H1 (cell line): ENCODE measurements at regions not wholly inside any gene's neighbourhood (a gene's known extent, or its start where the extent isn't known, plus 50 kb on each side); places are given as distances from the start of the nearest gene placed in this dataset.

Source experiments
- CTCF ChIA-PET: fragments of 300-600 bp; sonication (Branson Sonifier 250); formaldehyde crosslinking; loops from one replicate; lab custom pipeline; 2021; ENCODE audit not compliant: partially characterized antibody; lab: Charles Lee
- POLR2A ChIA-PET: fragments of 300-600 bp; sonication (Branson Sonifier 250); formaldehyde crosslinking; loops from one replicate; lab custom pipeline; 2021; ENCODE audit warnings: inconsistent platforms; ENCODE audit not compliant: partially characterized antibody; lab: Charles Lee
- DNase-seq, 2 experiments: peaks; one replicate each; pipeline versions ENCODE4 v3.0.0 to v3.0.0-alpha.2; 2010 to 2022; ENCODE audit warnings: low spot score in 2 of 2, low read depth in 1 of 2, mixed read lengths in 1 of 2
- FAIRE-seq: peaks from 2 replicates; lab custom pipeline; 2011; peaks lifted over from hg19 to GRCh38; lab: Jason Lieb, UNC
- H2AFZ ChIP-seq: 2 replicates; pipeline ENCODE4 v1.8.1; 2012; ENCODE audit warnings: low read length, inconsistent platforms
- H2AK5ac ChIP-seq: 2 replicates; pipeline ENCODE4 v1.6.1; 2013; ENCODE audit warnings: low read depth, low read length
- H2BK120ac ChIP-seq: replicated peaks from 2 replicates; pipeline ENCODE3; 2013; ENCODE audit warnings: low read depth, low read length, inconsistent platforms
- H2BK12ac ChIP-seq: 2 replicates; pipeline ENCODE4 v1.6.1; 2013; ENCODE audit warnings: low read depth, low read length
- H2BK15ac ChIP-seq: 2 replicates; pipeline ENCODE4 v1.6.1; 2013; ENCODE audit warnings: low read length
- H2BK20ac ChIP-seq: 2 replicates; pipeline ENCODE4 v1.6.1; 2013; ENCODE audit warnings: low read length
- H2BK5ac ChIP-seq: 2 replicates; pipeline ENCODE4 v1.6.1; 2013; ENCODE audit warnings: low read depth, low read length
- H3K14ac ChIP-seq: 2 replicates; pipeline ENCODE4 v1.6.1; 2013; ENCODE audit warnings: inconsistent platforms; ENCODE audit not compliant: insufficient read length
- H3K18ac ChIP-seq: 2 replicates; pipeline ENCODE4 v1.6.1; 2013; ENCODE audit warnings: low read length; ENCODE audit errors: extremely low read depth
- H3K23ac ChIP-seq: 2 replicates; pipeline ENCODE4 v1.6.1; 2013; ENCODE audit warnings: inconsistent platforms; ENCODE audit not compliant: insufficient read length
- H3K23me2 ChIP-seq: 2 replicates; pipeline ENCODE4 v1.6.1; 2013; ENCODE audit warnings: low read depth, low read length
- H3K27ac ChIP-seq: 2 replicates; pipeline ENCODE4 v1.6.1; 2011; ENCODE audit warnings: low read depth, low read length, inconsistent platforms
- H3K27me3 ChIP-seq, 4 experiments: replicated peaks in 1 of 4; 1 replicate in 1 of 4; 2 replicates in 3 of 4; pipeline versions ENCODE4 v1.6.1 to v1.8.1; 2011 to 2013; ENCODE audit warnings: low read length in 3 of 4, mild to moderate bottlenecking in 3 of 4, inconsistent platforms in 2 of 4, mixed read lengths in 2 of 4, moderate library complexity in 1 of 4; ENCODE audit not compliant: control insufficient read depth in 3 of 4, insufficient read depth in 3 of 4; ENCODE audit errors: extremely low read depth in 1 of 4
- H3K36me3 ChIP-seq, 4 experiments: 2 replicates each; pipeline versions ENCODE4 v1.6.1 to v1.8.1; 2011 to 2013; ENCODE audit warnings: mild to moderate bottlenecking in 4 of 4, low read length in 3 of 4, moderate library complexity in 2 of 4, control low read depth in 1 of 4, inconsistent platforms in 1 of 4; ENCODE audit not compliant: insufficient read depth in 4 of 4, control insufficient read depth in 2 of 4
- H3K4ac ChIP-seq: replicated peaks from 2 replicates; pipeline ENCODE3; 2013; ENCODE audit warnings: low read length, low read depth, mixed read lengths, inconsistent platforms; ENCODE audit not compliant: insufficient read length
- H3K4me1 ChIP-seq, 4 experiments: replicated peaks in 1 of 4; 1 replicate in 1 of 4; 2 replicates in 3 of 4; pipeline versions ENCODE4 v1.6.1 to v1.8.1; 2011 to 2013; ENCODE audit warnings: low read length in 3 of 4, inconsistent platforms in 2 of 4, mixed read lengths in 1 of 4; ENCODE audit not compliant: insufficient read depth in 4 of 4, control insufficient read depth in 3 of 4
- H3K4me2 ChIP-seq, 2 experiments: 2 replicates each; pipeline versions ENCODE4 v1.6.1 to v1.8.1; 2011 to 2013; ENCODE audit warnings: low read depth in 2 of 2, low read length in 2 of 2, control low read depth in 1 of 2, inconsistent platforms in 1 of 2, mild to moderate bottlenecking in 1 of 2; ENCODE audit not compliant: insufficient read depth in 1 of 2
- H3K4me3 ChIP-seq, 4 experiments: fragments of 200-600, 300-600 bp in 1 of 4; sonication (generic), shearing (Covaris generic), sonication (Bioruptor Twin) in 1 of 4; 2 replicates each; pipeline versions ENCODE4 v1.5.1 to v1.8.1; 2011 to 2016; ENCODE audit warnings: low read length in 4 of 4, low read depth in 3 of 4, control low read depth in 2 of 4, inconsistent platforms in 2 of 4, mild to moderate bottlenecking in 2 of 4, mixed read lengths in 1 of 4, moderate library complexity in 1 of 4; ENCODE audit not compliant: insufficient read depth in 2 of 4; ENCODE audit errors: extremely low read depth in 1 of 4
- H3K56ac ChIP-seq: replicated peaks from 2 replicates; pipeline ENCODE3; 2013; ENCODE audit warnings: low read depth, mild to moderate bottlenecking, mixed read lengths, low read length, inconsistent platforms; ENCODE audit not compliant: insufficient read length
- H3K79me1 ChIP-seq: 2 replicates; pipeline ENCODE4 v1.6.1; 2013; ENCODE audit warnings: low read depth, low read length, control low read depth
- H3K79me2 ChIP-seq, 2 experiments: 2 replicates each; pipeline versions ENCODE4 v1.6.1 to v1.8.1; 2012 to 2013; ENCODE audit warnings: low read length in 2 of 2, mild to moderate bottlenecking in 2 of 2, inconsistent platforms in 1 of 2; ENCODE audit not compliant: insufficient read depth in 2 of 2, control insufficient read depth in 1 of 2
- H3K9ac ChIP-seq, 4 experiments: replicated peaks in 1 of 4; 1 replicate in 1 of 4; 2 replicates in 3 of 4; pipeline versions ENCODE4 v1.6.1 to v1.8.1; 2011 to 2013; ENCODE audit warnings: low read depth in 3 of 4, low read length in 3 of 4, control low read depth in 2 of 4, mild to moderate bottlenecking in 2 of 4, moderate library complexity in 2 of 4, inconsistent platforms in 1 of 4; ENCODE audit errors: extremely low read depth in 1 of 4
- H3K9me3 ChIP-seq, 2 experiments: 2 replicates each; pipeline versions ENCODE4 v1.6.1 to v1.8.1; 2012 to 2013; ENCODE audit warnings: mild to moderate bottlenecking in 2 of 2, moderate library complexity in 2 of 2, control low read depth in 1 of 2, inconsistent platforms in 1 of 2, low read depth in 1 of 2, low read length in 1 of 2, mixed read lengths in 1 of 2; ENCODE audit not compliant: insufficient read depth in 2 of 2
- H4K20me1 ChIP-seq, 2 experiments: replicated peaks in 1 of 2; 2 replicates each; pipeline versions ENCODE3 to v1.8.1; 2011 to 2013; ENCODE audit warnings: inconsistent platforms in 2 of 2, low read length in 2 of 2, mild to moderate bottlenecking in 1 of 2; ENCODE audit not compliant: insufficient read depth in 2 of 2, control insufficient read depth in 1 of 2
- H4K5ac ChIP-seq: 2 replicates; pipeline ENCODE4 v1.6.1; 2013; ENCODE audit warnings: low read length, low read depth, mixed read lengths, inconsistent platforms; ENCODE audit not compliant: insufficient read length
- H4K8ac ChIP-seq: 2 replicates; pipeline ENCODE4 v1.8.0; 2013; ENCODE audit warnings: mild to moderate bottlenecking, moderate library complexity, low read length, inconsistent platforms; ENCODE audit not compliant: insufficient read depth; ENCODE audit errors: extremely low read depth
- H4K91ac ChIP-seq: replicated peaks from 2 replicates; pipeline ENCODE3; 2013; ENCODE audit warnings: low read length, mixed read lengths, inconsistent platforms; ENCODE audit not compliant: insufficient read length
- ASH2L ChIP-seq: fragments of 200-600, 300-600 bp; sonication (generic); IDR thresholded peaks from one replicate; pipeline ENCODE4 v1.7.1; 2017; ENCODE audit warnings: low read length
- BACH1 ChIP-seq: IDR thresholded peaks from 2 replicates; pipeline ENCODE4 v1.6.1; 2012; ENCODE audit warnings: low read length, improper control_type of control experiment
- BRCA1 ChIP-seq: IDR thresholded peaks from 2 replicates; pipeline ENCODE4 v1.6.1; 2012; ENCODE audit warnings: low read depth, low read length, improper control_type of control experiment
- EGR1 ChIP-seq: IDR thresholded peaks from 2 replicates; pipeline ENCODE4 v1.6.1; 2011; ENCODE audit warnings: low read depth, low read length, borderline replicate concordance
- FOSL1 ChIP-seq: IDR thresholded peaks from 2 replicates; pipeline ENCODE4 v1.6.1; 2011; ENCODE audit warnings: mild to moderate bottlenecking, low read depth, low read length, moderate library complexity; ENCODE audit not compliant: insufficient read depth
- JUN ChIP-seq: IDR thresholded peaks from 2 replicates; pipeline ENCODE4 v1.6.1; 2011; ENCODE audit warnings: low read depth, mild to moderate bottlenecking, improper control_type of control experiment, low read length
- JUND ChIP-seq: IDR thresholded peaks from 2 replicates; pipeline ENCODE4 v1.6.1; 2011; ENCODE audit warnings: mild to moderate bottlenecking, improper control_type of control experiment, low read length
- KDM1A ChIP-seq: fragments of 200-600, 300-600 bp; sonication (generic); IDR thresholded peaks from 2 replicates; pipeline ENCODE4 v1.7.1; 2016; ENCODE audit warnings: mild to moderate bottlenecking, low read length, borderline replicate concordance
- KDM5A ChIP-seq: fragments of 200-600 bp; IDR thresholded peaks from 2 replicates; pipeline ENCODE4 v1.7.1; 2012; ENCODE audit warnings: mild to moderate bottlenecking, low read length, inconsistent platforms, mixed read lengths
- MAFK ChIP-seq: IDR thresholded peaks from 2 replicates; pipeline ENCODE4 v1.6.1; 2012; ENCODE audit warnings: low read depth, mild to moderate bottlenecking, improper control_type of control experiment, low read length
- NRF1 ChIP-seq: IDR thresholded peaks from 2 replicates; pipeline ENCODE4 v1.6.1; 2011; ENCODE audit warnings: mild to moderate bottlenecking, low read depth, low read length, improper control_type of control experiment
- RFX5 ChIP-seq: IDR thresholded peaks from 2 replicates; pipeline ENCODE4 v1.6.1; 2011; ENCODE audit warnings: low read depth, low read length, improper control_type of control experiment, borderline replicate concordance
- SRF ChIP-seq: IDR thresholded peaks from 2 replicates; pipeline ENCODE4 v1.6.1; 2011; ENCODE audit warnings: mild to moderate bottlenecking, low read depth, low read length, moderate library complexity
- TAF1 ChIP-seq: IDR thresholded peaks from 2 replicates; pipeline ENCODE4 v1.6.1; 2011; ENCODE audit warnings: mild to moderate bottlenecking, low read depth, low read length
- WGBS, 2 experiments: shearing (Covaris generic) in 1 of 2; methylation state at CpG; one replicate each; pipeline versions ENCODE4 v1.1.6 to v1.1.7; 2013 to 2015; ENCODE audit warnings: low lambda C conversion rate in 2 of 2, mixed read lengths in 2 of 2, inconsistent platforms in 1 of 2, low coverage in 1 of 2, missing lambda C conversion rate in 1 of 2; ENCODE audit not compliant: insufficient replicate concordance in 2 of 2, insufficient coverage in 1 of 2, insufficient read length in 1 of 2; ENCODE audit errors: extremely low coverage in 1 of 2, missing lambda C conversion rate in 1 of 2; 5-methylcytosine and 5-hydroxymethylcytosine counted together

GRCh38 chr3:127137113-127137512 lies 55.8 kb upstream of the PRR23E start:
- Histone ChIP-seq H4K91ac (no peak overlapping the region), H3K4ac (no peak overlapping the region), H3K23ac (no peak overlapping the region), H3K4me2 (no peak overlapping the region), H2AK5ac (no peak overlapping the region), H3K4me1 (peaks cover 5 to 31% (median 19%) of the 10 kb centered on the region in 4 experiments), H3K79me1 (no peaks in the 10 kb centered on the region), H2BK15ac (no peak overlapping the region), H2BK12ac (0 out of 2 replicates have a peak overlapping the region, but pooled peaks have one; percentile 55), H3K27ac (no peak overlapping the region), H3K18ac (no peak overlapping the region), H3K14ac (no peak overlapping the region), H3K56ac (no peak overlapping the region), H4K20me1 (peaks cover 0 to 1% of the 10 kb centered on the region in 2 experiments), H3K23me2 (no peaks in the 10 kb centered on the region; the same call in 1 of the 2 replicates), H3K27me3 (peaks cover 3 to 27% (median 26%) of the 10 kb centered on the region in 4 experiments), H2AFZ (no peak overlapping the region), H2BK120ac (no peak overlapping the region), H4K5ac (no peak overlapping the region), H4K8ac (no peak overlapping the region), H3K79me2 (no peaks in the 10 kb centered on the region), H3K4me3 (no peak overlapping the region), H3K9me3 (no peaks in the 10 kb centered on the region), H3K9ac (no peak overlapping the region), H3K36me3 (no peaks in the 10 kb centered on the region), H2BK20ac (no peak overlapping the region), H2BK5ac (no peak overlapping the region)
- WGBS, 2 experiments = 90% methylated on average over 8 of the region's 8 CpGs; no CpG with 5 or more reads in 1 of the 2 experiments
- DNase-seq = no peak
- FAIRE-seq = no peak
- ChIA-PET CTCF (interaction anchor here (0.6 to 1.8 kb wide), 3 partner anchors 16 to 76 kb away, joined by 3 to 4 read pairs (median 3); no protein-coding TSS in a partner anchor), POLR2A (no interaction called here)
- TF ChIP-seq NRF1 (no peak), ASH2L (no peak), JUND (no peak), SRF (no peak), EGR1 (no peak), RFX5 (no peak), KDM5A (no peak), JUN (no peak), TAF1 (no peak), MAFK (no peak), KDM1A (no peak), BRCA1 (no peak), FOSL1 (no peak), BACH1 (no peak)
